DND-41 (cell line): ENCODE measurements at regions not wholly inside any gene's neighbourhood (a gene's known extent, or its start where the extent isn't known, plus 50 kb on each side); places are given as distances from the start of the nearest gene placed in this dataset.

Experiments used
- ATAC-seq: fragments of 200-7000 bp; cut with Tn5 transposase; 3 replicates; pipeline ENCODE4 v1.9.1; 2021; ENCODE audit warnings: low read depth; ENCODE audit not compliant: insufficient read depth
- DNase-seq: peaks from one replicate; pipeline ENCODE4 v3.0.0-alpha.2; 2020
- H2AFZ ChIP-seq: 2 replicates; pipeline ENCODE4 v1.6.0; 2012; ENCODE audit warnings: low read depth, low read length
- H3K27ac ChIP-seq: 2 replicates; pipeline ENCODE4 v1.5.1; 2012; ENCODE audit warnings: low read length, inconsistent platforms
- H3K27me3 ChIP-seq: fragments of 200-600 bp; sonication (generic); 2 replicates; pipeline ENCODE4 v1.6.0; 2012; ENCODE audit warnings: low read length, mild to moderate bottlenecking, inconsistent platforms; ENCODE audit not compliant: insufficient read depth, poor library complexity
- H3K36me3 ChIP-seq: 2 replicates; pipeline ENCODE4 v1.5.1; 2012; ENCODE audit warnings: low read length, inconsistent platforms; ENCODE audit not compliant: insufficient read depth
- H3K4me1 ChIP-seq: 2 replicates; pipeline ENCODE4 v1.5.1; 2012; ENCODE audit warnings: mild to moderate bottlenecking, low read length; ENCODE audit not compliant: insufficient read depth
- H3K4me2 ChIP-seq: 2 replicates; pipeline ENCODE4 v1.6.0; 2012; ENCODE audit warnings: mild to moderate bottlenecking, moderate library complexity, low read length, inconsistent platforms; ENCODE audit not compliant: insufficient read depth
- H3K4me3 ChIP-seq, 2 experiments: fragments of 200-600 bp in 1 of 2; shearing (Covaris generic) in 1 of 2; 2 replicates each; pipeline ENCODE4 v1.5.1; 2012 to 2016; ENCODE audit warnings: inconsistent platforms in 2 of 2, low read length in 2 of 2, mild to moderate bottlenecking in 2 of 2, low read depth in 1 of 2, moderate library complexity in 1 of 2
- H3K79me2 ChIP-seq: 2 replicates; pipeline ENCODE4 v1.6.0; 2012; ENCODE audit warnings: low read length, inconsistent platforms; ENCODE audit not compliant: insufficient read depth
- H3K9ac ChIP-seq: 2 replicates; pipeline ENCODE4 v1.6.0; 2012; ENCODE audit warnings: low read depth, mild to moderate bottlenecking, inconsistent platforms, low read length, moderate library complexity
- H3K9me3 ChIP-seq: 2 replicates; pipeline ENCODE4 v1.5.1; 2012; ENCODE audit warnings: low read length, moderate library complexity, mild to moderate bottlenecking, inconsistent platforms; ENCODE audit not compliant: insufficient read depth, severe bottlenecking
- H4K20me1 ChIP-seq: 2 replicates; pipeline ENCODE4 v1.6.0; 2012; ENCODE audit warnings: low read length; ENCODE audit not compliant: insufficient read depth
- EZH2 ChIP-seq: IDR thresholded peaks from 3 replicates; pipeline ENCODE4 v1.6.1; 2012; ENCODE audit warnings: borderline replicate concordance, low read depth, mild to moderate bottlenecking, moderate library complexity, low read length, inconsistent platforms; ENCODE audit not compliant: severe bottlenecking
- TF ChIP-seq, protein P1 (sequence below): IDR thresholded peaks from 2 replicates; pipeline ENCODE4 v1.5.1; 2012; ENCODE audit warnings: borderline replicate concordance, low read length, moderate library complexity, mild to moderate bottlenecking; ENCODE audit not compliant: poor library complexity, severe bottlenecking; ENCODE audit errors: extremely low read depth

DNA sequence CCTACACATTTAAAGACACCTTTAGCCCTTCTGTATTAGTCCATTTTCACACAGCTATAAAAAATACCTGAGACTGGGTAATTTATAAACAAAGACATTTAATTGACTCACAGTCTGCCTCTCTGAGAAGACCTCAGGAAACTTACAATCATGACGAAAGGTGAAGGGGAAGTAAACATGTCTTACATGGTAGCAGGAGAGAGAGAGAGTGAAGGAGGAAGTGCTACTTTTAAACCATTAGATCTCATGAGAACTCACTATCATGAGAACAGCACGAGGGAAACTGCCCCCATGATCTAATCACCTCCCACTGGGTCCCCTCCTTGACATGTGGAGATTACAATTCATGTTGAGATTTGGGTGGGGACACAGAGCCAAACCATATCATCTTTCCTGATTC lies 946.6 kb downstream of the SLC4A3 start:
- no peak overlapping the region for H3K4me3 ChIP-seq
- H2AFZ ChIP-seq: no peak overlapping the region
- no peaks in the 10 kb centered on the region for H3K79me2 ChIP-seq
- ATAC-seq: no peak
- no peaks in the 10 kb centered on the region for H3K9me3 ChIP-seq
- H3K4me1 ChIP-seq: no peaks in the 10 kb centered on the region
- no peaks in the 10 kb centered on the region for H3K36me3 ChIP-seq
- H3K9ac ChIP-seq: no peak overlapping the region
- no peak overlapping the region for H3K27ac ChIP-seq
- TF ChIP-seq EZH2: no peak
- no peak for DNase-seq
- H4K20me1 ChIP-seq: no peaks in the 10 kb centered on the region
- no peak overlapping the region for H3K4me2 ChIP-seq
- H3K27me3 ChIP-seq: no peaks in the 10 kb centered on the region

DNA sequence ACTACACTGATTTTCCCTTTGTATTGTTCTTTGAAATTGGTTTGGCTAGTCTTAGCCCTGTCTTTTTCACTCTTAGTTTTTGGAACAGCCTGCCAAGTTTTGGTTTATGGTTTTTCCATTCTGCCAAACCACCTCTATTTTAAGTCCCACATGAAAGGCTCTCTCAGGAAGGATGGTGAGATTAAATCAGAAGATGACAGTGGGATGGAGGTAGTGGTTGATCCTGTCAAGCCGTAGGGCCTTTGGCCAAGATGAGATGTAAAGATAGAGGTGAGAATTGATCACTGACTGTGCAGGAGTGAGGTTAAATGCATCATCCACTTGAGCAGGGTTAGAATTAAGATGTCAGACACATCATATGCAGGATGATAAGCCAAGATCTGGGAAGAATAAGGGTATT lies 948.5 kb downstream of the SLC4A3 start:
- Histone ChIP-seq H2AFZ (no peak overlapping the region), H3K27ac (no peak overlapping the region), H3K4me3 (no peak overlapping the region), H3K9ac (no peak overlapping the region), H3K4me2 (no peak overlapping the region), H4K20me1 (no peaks in the 10 kb centered on the region), H3K27me3 (no peaks in the 10 kb centered on the region), H3K9me3 (no peaks in the 10 kb centered on the region), H3K79me2 (no peaks in the 10 kb centered on the region), H3K4me1 (no peaks in the 10 kb centered on the region), H3K36me3 (no peaks in the 10 kb centered on the region)
- no peak for ATAC-seq
- DNase-seq: no peak
- TF ChIP-seq EZH2: no peak
- TF ChIP-seq, protein P1, sequence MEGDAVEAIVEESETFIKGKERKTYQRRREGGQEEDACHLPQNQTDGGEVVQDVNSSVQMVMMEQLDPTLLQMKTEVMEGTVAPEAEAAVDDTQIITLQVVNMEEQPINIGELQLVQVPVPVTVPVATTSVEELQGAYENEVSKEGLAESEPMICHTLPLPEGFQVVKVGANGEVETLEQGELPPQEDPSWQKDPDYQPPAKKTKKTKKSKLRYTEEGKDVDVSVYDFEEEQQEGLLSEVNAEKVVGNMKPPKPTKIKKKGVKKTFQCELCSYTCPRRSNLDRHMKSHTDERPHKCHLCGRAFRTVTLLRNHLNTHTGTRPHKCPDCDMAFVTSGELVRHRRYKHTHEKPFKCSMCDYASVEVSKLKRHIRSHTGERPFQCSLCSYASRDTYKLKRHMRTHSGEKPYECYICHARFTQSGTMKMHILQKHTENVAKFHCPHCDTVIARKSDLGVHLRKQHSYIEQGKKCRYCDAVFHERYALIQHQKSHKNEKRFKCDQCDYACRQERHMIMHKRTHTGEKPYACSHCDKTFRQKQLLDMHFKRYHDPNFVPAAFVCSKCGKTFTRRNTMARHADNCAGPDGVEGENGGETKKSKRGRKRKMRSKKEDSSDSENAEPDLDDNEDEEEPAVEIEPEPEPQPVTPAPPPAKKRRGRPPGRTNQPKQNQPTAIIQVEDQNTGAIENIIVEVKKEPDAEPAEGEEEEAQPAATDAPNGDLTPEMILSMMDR: no peak

DNA sequence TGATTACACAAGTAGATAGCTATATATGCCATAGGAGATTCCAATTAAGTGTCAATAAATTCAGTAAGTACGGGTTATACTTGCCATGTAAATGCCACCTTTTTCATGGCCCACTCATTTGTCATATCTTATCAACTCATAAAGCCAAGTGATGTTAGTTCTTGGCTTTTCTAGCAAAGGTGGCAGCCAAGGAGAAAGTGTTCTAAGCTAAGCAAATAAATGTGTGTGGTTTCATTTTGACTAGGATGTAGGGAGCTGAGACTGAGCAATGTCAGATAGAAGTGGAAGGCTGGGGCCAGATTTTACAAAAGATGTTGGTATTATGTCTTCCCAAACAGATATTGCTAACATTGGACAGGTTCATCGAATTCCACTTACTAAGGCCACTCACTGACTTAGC lies 952.0 kb downstream of the SLC4A3 start:
- Histone ChIP-seq H3K27me3 (no peaks in the 10 kb centered on the region), H3K9me3 (no peaks in the 10 kb centered on the region), H3K9ac (no peak overlapping the region), H3K27ac (no peak overlapping the region), H2AFZ (no peak overlapping the region), H3K4me1 (no peaks in the 10 kb centered on the region), H3K4me2 (no peak overlapping the region), H3K36me3 (no peaks in the 10 kb centered on the region), H4K20me1 (no peaks in the 10 kb centered on the region), H3K79me2 (no peaks in the 10 kb centered on the region), H3K4me3 (no peak overlapping the region)
- ATAC-seq (no peak), DNase-seq (no peak)
- no peak for TF ChIP-seq EZH2
- TF ChIP-seq, protein P1: no peak

DNA sequence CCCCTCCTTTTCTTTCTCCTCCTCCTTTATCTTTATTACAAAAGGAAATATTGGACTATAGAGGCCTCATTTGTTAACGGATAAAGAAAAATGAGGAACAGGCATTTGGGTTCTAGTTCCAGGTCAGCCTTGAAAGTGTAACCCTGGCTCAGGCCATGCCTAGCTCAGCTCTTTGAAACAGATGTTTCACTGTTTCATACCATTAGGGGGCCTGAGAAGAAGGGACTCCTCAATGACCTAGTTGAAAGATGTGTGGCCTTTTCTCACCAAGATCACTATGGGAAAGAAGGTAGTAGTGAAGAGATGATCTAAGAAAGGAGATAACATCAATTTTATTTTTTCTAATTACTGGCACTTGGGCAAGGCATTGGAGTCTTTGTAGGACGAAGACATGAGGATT lies 952.7 kb downstream of the SLC4A3 start:
- ATAC-seq (no peak), DNase-seq (no peak)
- TF ChIP-seq, protein P1: no peak
- TF ChIP-seq EZH2: no peak
- Histone ChIP-seq H3K9me3 (no peaks in the 10 kb centered on the region), H3K27ac (no peak overlapping the region), H3K36me3 (no peaks in the 10 kb centered on the region), H3K4me1 (no peaks in the 10 kb centered on the region), H3K4me2 (no peak overlapping the region), H2AFZ (no peak overlapping the region), H3K4me3 (no peak overlapping the region), H3K9ac (no peak overlapping the region), H3K79me2 (no peaks in the 10 kb centered on the region), H3K27me3 (no peaks in the 10 kb centered on the region), H4K20me1 (no peaks in the 10 kb centered on the region)
